Spleen (tissue), 4 donors: ENCODE measurements at regions not wholly inside any gene's neighbourhood (a gene's known extent, or its start where the extent isn't known, plus 50 kb on each side); places are given as distances from the start of the nearest gene placed in this dataset.

Experiments
- small RNA-seq, 4 donors: library from RNA; depleted of rRNA; stranded (forward); fragments of <200 nt; gene quantifications; one replicate each; pipeline ENCODE3, GENCODE V24; 2016

Small RNA genes in the stretch of these regions (small RNA-seq; reads per million reads assigned to genes)
- gene RNA5SP357: 1.5 to 2.8 (median 2.0) reads per million in 4 donors
